H9 (cell line): ENCODE measurements at regions not wholly inside any gene's neighbourhood (a gene's known extent, or its start where the extent isn't known, plus 50 kb on each side); places are given as distances from the start of the nearest gene placed in this dataset.

Experiments used
- DNase-seq: peaks from one replicate; pipeline ENCODE4 v3.0.0-alpha.2; 2017
- H2AFZ ChIP-seq: one replicate; pipeline ENCODE4 v1.6.1; 2013; ENCODE audit warnings: mild to moderate bottlenecking, low read length, control low read depth, moderate library complexity
- H2AK5ac ChIP-seq: 2 replicates; pipeline ENCODE4 v1.6.1; 2013; ENCODE audit warnings: low read length, control low read depth, mixed read lengths; ENCODE audit not compliant: insufficient read length
- H2BK120ac ChIP-seq: one replicate; pipeline ENCODE4 v1.6.1; 2013; ENCODE audit warnings: low read depth, mild to moderate bottlenecking, low read length, control low read depth, inconsistent platforms; ENCODE audit not compliant: poor library complexity, severe bottlenecking
- H2BK12ac ChIP-seq: 2 replicates; pipeline ENCODE4 v1.6.1; 2013; ENCODE audit warnings: low read length, control low read depth, mixed read lengths, low read depth; ENCODE audit not compliant: insufficient read length
- H2BK15ac ChIP-seq: 2 replicates; pipeline ENCODE4 v1.6.1; 2013; ENCODE audit warnings: low read depth, low read length, control low read depth
- H2BK20ac ChIP-seq: one replicate; pipeline ENCODE4 v1.6.1; 2013; ENCODE audit warnings: low read depth, mild to moderate bottlenecking, low read length, control low read depth, inconsistent platforms; ENCODE audit not compliant: poor library complexity, severe bottlenecking
- H2BK5ac ChIP-seq: 2 replicates; pipeline ENCODE4 v1.6.1; 2013; ENCODE audit warnings: low read length, control low read depth, mixed read lengths; ENCODE audit not compliant: insufficient read length
- H3K14ac ChIP-seq: 2 replicates; pipeline ENCODE4 v1.6.1; 2013; ENCODE audit warnings: low read length, control low read depth; ENCODE audit not compliant: insufficient read depth
- H3K18ac ChIP-seq: 2 replicates; pipeline ENCODE4 v1.6.1; 2013; ENCODE audit warnings: low read depth, mild to moderate bottlenecking, mixed read lengths, low read length, control low read depth; ENCODE audit not compliant: insufficient read length
- H3K23ac ChIP-seq: 2 replicates; pipeline ENCODE4 v1.6.1; 2013; ENCODE audit warnings: low read length, control low read depth, mixed read lengths, low read depth; ENCODE audit not compliant: insufficient read length
- H3K23me2 ChIP-seq: 2 replicates; pipeline ENCODE4 v1.6.1; 2013; ENCODE audit warnings: low read depth, mild to moderate bottlenecking, mixed read lengths, low read length, control low read depth; ENCODE audit not compliant: insufficient read length, poor library complexity, severe bottlenecking
- H3K27ac ChIP-seq: 2 replicates; pipeline ENCODE4 v1.5.1; 2013; ENCODE audit warnings: low read length, control low read depth, mixed read lengths, low read depth; ENCODE audit not compliant: insufficient read length
- H3K27me3 ChIP-seq: 2 replicates; pipeline ENCODE4 v1.6.1; 2013; ENCODE audit warnings: low read length, control low read depth, inconsistent platforms; ENCODE audit not compliant: insufficient read depth
- H3K4ac ChIP-seq: 2 replicates; pipeline ENCODE4 v1.6.1; 2013; ENCODE audit warnings: low read depth, mild to moderate bottlenecking, control low read depth, inconsistent platforms, low read length, moderate library complexity
- H3K4me1 ChIP-seq: 2 replicates; pipeline ENCODE4 v1.6.1; 2013; ENCODE audit warnings: low read length, control low read depth, inconsistent platforms; ENCODE audit not compliant: insufficient read depth
- H3K4me2 ChIP-seq: 2 replicates; pipeline ENCODE4 v1.6.1; 2013; ENCODE audit warnings: low read length, control low read depth, mixed read lengths; ENCODE audit not compliant: insufficient read length, insufficient read depth
- H3K56ac ChIP-seq: 2 replicates; pipeline ENCODE4 v1.6.1; 2013; ENCODE audit warnings: low read depth, mild to moderate bottlenecking, mixed read lengths, low read length, control low read depth; ENCODE audit not compliant: insufficient read length
- H3K79me1 ChIP-seq: 2 replicates; pipeline ENCODE4 v1.6.1; 2013; ENCODE audit warnings: low read depth, mild to moderate bottlenecking, moderate library complexity, low read length, control low read depth, inconsistent platforms; ENCODE audit not compliant: insufficient read depth, poor library complexity, severe bottlenecking
- H3K79me2 ChIP-seq: 2 replicates; pipeline ENCODE4 v1.6.1; 2013; ENCODE audit warnings: low read length, control low read depth, inconsistent platforms; ENCODE audit not compliant: insufficient read depth
- H3K9ac ChIP-seq: 2 replicates; pipeline ENCODE4 v1.6.1; 2013; ENCODE audit warnings: low read length, control low read depth, mixed read lengths; ENCODE audit not compliant: insufficient read length; ENCODE audit errors: extremely low read depth
- H3K9me3 ChIP-seq: one replicate; pipeline ENCODE4 v1.6.1; 2013; ENCODE audit warnings: low read depth, low read length, inconsistent platforms; ENCODE audit not compliant: control insufficient read depth
- H3T11ph ChIP-seq: one replicate; pipeline ENCODE4 v1.6.1; 2013; ENCODE audit warnings: mild to moderate bottlenecking, low read length, control low read depth, inconsistent platforms
- H4K20me1 ChIP-seq: one replicate; pipeline ENCODE4 v1.6.1; 2013; ENCODE audit not compliant: control insufficient read depth, insufficient read length, insufficient read depth
- H4K5ac ChIP-seq: 2 replicates; pipeline ENCODE4 v1.6.1; 2013; ENCODE audit warnings: low read depth, mild to moderate bottlenecking, mixed read lengths, low read length, control low read depth; ENCODE audit not compliant: insufficient read length
- H4K8ac ChIP-seq: replicated peaks from 2 replicates; pipeline ENCODE4 v1.6.1; 2013; ENCODE audit warnings: low read length, control low read depth, mixed read lengths, low read depth; ENCODE audit not compliant: insufficient read length
- H4K91ac ChIP-seq: 2 replicates; pipeline ENCODE4 v1.6.1; 2013; ENCODE audit warnings: low read depth, mild to moderate bottlenecking, moderate library complexity, mixed read lengths, low read length, control low read depth; ENCODE audit not compliant: insufficient read length
- H3K27ac Mint-ChIP-seq, 3 experiments: 2 replicates in 2 of 3; 3 replicates in 1 of 3; pipeline ENCODE4 v1.8.0; 2020 to 2021; ENCODE audit warnings: mixed read lengths in 3 of 3, mild to moderate bottlenecking in 1 of 3, moderate library complexity in 1 of 3
- H3K27me3 Mint-ChIP-seq: 2 replicates; pipeline ENCODE4 v1.8.0; 2021; ENCODE audit warnings: low read depth, mild to moderate bottlenecking, moderate library complexity, mixed read lengths
- H3K36me3 Mint-ChIP-seq, 3 experiments: 2 replicates in 2 of 3; 3 replicates in 1 of 3; pipeline ENCODE4 v1.8.0; 2020 to 2021; ENCODE audit warnings: low read depth in 3 of 3, mixed read lengths in 3 of 3; ENCODE audit not compliant: insufficient read depth in 1 of 3
- H3K4me1 Mint-ChIP-seq, 2 experiments: 2 replicates each; pipeline ENCODE4 v1.8.0; 2020; ENCODE audit warnings: mixed read lengths in 2 of 2
- H3K4me3 Mint-ChIP-seq, 2 experiments: 2 replicates in 1 of 2; 3 replicates in 1 of 2; pipeline ENCODE4 v1.8.0; 2020 to 2021; ENCODE audit warnings: mild to moderate bottlenecking in 2 of 2, mixed read lengths in 2 of 2, moderate library complexity in 1 of 2
- H3K9me3 Mint-ChIP-seq, 2 experiments: 2 replicates in 1 of 2; 3 replicates in 1 of 2; pipeline ENCODE4 v1.8.0; 2020; ENCODE audit warnings: mild to moderate bottlenecking in 2 of 2, mixed read lengths in 2 of 2, moderate library complexity in 1 of 2
- CTCF ChIP-seq: fragments of 200-600 bp; sonication (generic); conservative IDR thresholded peaks from 3 replicates; pipeline ENCODE4 v1.8.0; 2021; ENCODE audit warnings: antibody characterized with exemption, mild to moderate bottlenecking
- WGBS: extraction: QIAGEN DNeasy Blood & Tissue Kit; methylation state at CpG from one replicate; pipeline ENCODE4 v1.1.7; 2013; ENCODE audit warnings: missing lambda C conversion rate, low lambda C conversion rate, mixed read lengths; ENCODE audit not compliant: insufficient read length; ENCODE audit errors: extremely low coverage; 5-methylcytosine and 5-hydroxymethylcytosine counted together

- H2BK12ac ChIP-seq, result no peak overlapping the region
- no peak overlapping the region for H2AK5ac ChIP-seq
- no peaks in the 10 kb centered on the region for H3K9me3 ChIP-seq
- no peaks in the 10 kb centered on the region for H3K23me2 ChIP-seq
- no peak for DNase-seq
- H3K27me3 Mint-ChIP-seq, result no peaks in the 10 kb centered on the region
- no peaks in the 10 kb centered on the region for H4K20me1 ChIP-seq
- H2BK5ac ChIP-seq, result no peak overlapping the region
- H3K23ac ChIP-seq, result no peak overlapping the region
- H4K91ac ChIP-seq, result no peak overlapping the region
- peaks cover 7 to 12% (median 10%) of the 10 kb centered on the region in 3 experiments; a peak in 6 of 7 replicates for H3K36me3 Mint-ChIP-seq
- H3K9me3 Mint-ChIP-seq, result peaks cover 9 to 12% of the 10 kb centered on the region in 2 experiments; a peak in 4 of 5 replicates
- no peak overlapping the region for H3K14ac ChIP-seq
- H3K9ac ChIP-seq, result no peak overlapping the region
- H2BK20ac ChIP-seq, result no peak overlapping the region
- no peak overlapping the region for H3K4ac ChIP-seq
- H3K18ac ChIP-seq, result no peak overlapping the region
- no peak overlapping the region for H3K27ac ChIP-seq
- H2BK120ac ChIP-seq, result no peak overlapping the region
- no peak overlapping the region for H3K4me2 ChIP-seq
- no peak overlapping the region for H4K5ac ChIP-seq
- no peak overlapping the region for H2AFZ ChIP-seq
- H3K79me2 ChIP-seq, result no peaks in the 10 kb centered on the region
- peaks cover 7 to 11% of the 10 kb centered on the region in 2 experiments; a peak in 3 of 4 replicates for H3K4me1 Mint-ChIP-seq
- no peak overlapping the region for H4K8ac ChIP-seq
- WGBS, result no CpG with 5 or more reads among the region's 1 CpG
- no peaks in the 10 kb centered on the region for H3K79me1 ChIP-seq
- no peaks in the 10 kb centered on the region for H3K27me3 ChIP-seq
- no peaks in the 10 kb centered on the region for H3K4me1 ChIP-seq
- H3K56ac ChIP-seq, result no peak overlapping the region
- no peak for TF ChIP-seq CTCF
- no peak overlapping the region for H3K4me3 Mint-ChIP-seq
- no peak overlapping the region for H3T11ph ChIP-seq
- H3K27ac Mint-ChIP-seq, result no peak overlapping the region
- H2BK15ac ChIP-seq, result no peak overlapping the region
Measured at GRCh38 chr7:46035166-46035565, 114.1 kb upstream of the IGFBP3 start.
